Pancreas (tissue), 10 donors: ENCODE measurements at regions not wholly inside any gene's neighbourhood (a gene's known extent, or its start where the extent isn't known, plus 50 kb on each side); places are given as distances from the start of the nearest gene placed in this dataset.
A peak's percentile ranks its signal among the peaks of the same experiment; 100 is the strongest.

Experiments
- ATAC-seq, 4 donors: fragments of 200-7000 bp; cut with Tn5 transposase; one replicate each; pipeline versions ENCODE4 v1.8.0 to v1.9.1; 2020; ENCODE audit warnings: mild to moderate bottlenecking in 4 of 4, moderate library complexity in 4 of 4
- DNase-seq, 6 donors: peaks; one replicate each; pipeline ENCODE4 v3.0.0-alpha.2; 2020
- FAIRE-seq: peaks from 2 replicates; lab custom pipeline; 2012; peaks lifted over from hg19 to GRCh38; lab: Jason Lieb, UNC
- H3K27ac ChIP-seq, 4 donors: fragments of 200-600 bp; sonication (generic); 1 replicate in 3 of 4; 2 replicates in 1 of 4; pipeline versions ENCODE4 v1.5.0 to v1.8.0; 2020
- H3K27me3 ChIP-seq, 4 donors: fragments of 200-600 bp; one replicate each; pipeline ENCODE4 v1.8.0; 2021
- H3K36me3 ChIP-seq, 3 donors: fragments of 200-600 bp; sonication (generic) in 1 of 3; one replicate each; pipeline versions ENCODE4 v1.5.0 to v1.8.0; 2020 to 2021
- H3K4me1 ChIP-seq, 3 donors: fragments of 200-600 bp; one replicate each; pipeline ENCODE4 v1.8.0; 2021
- H3K4me3 ChIP-seq, 4 donors: fragments of 200-600 bp; sonication (generic) in 2 of 4; one replicate each; pipeline versions ENCODE4 v1.5.0 to v1.8.0; 2020 to 2021
- H3K9me3 ChIP-seq, 4 donors: fragments of 200-600 bp; one replicate each; pipeline ENCODE4 v1.8.0; 2021
- CTCF ChIP-seq, 4 donors: fragments of 200-600 bp; sonication (generic) in 3 of 4; IDR thresholded peaks; one replicate each; pipeline versions ENCODE4 v1.5.0 to v1.8.0; 2021; ENCODE audit warnings: antibody characterized with exemption in 4 of 4
- WGBS, 2 donors: extraction: QIAGEN DNeasy Blood & Tissue Kit; methylation state at CpG; one replicate each; pipeline ENCODE4 v1.1.7; 2013; 5-methylcytosine and 5-hydroxymethylcytosine counted together
- intact Hi-C, 3 donors: fragments of 100-400 bp; cut with DNase I; formaldehyde crosslinking; loops; one replicate each; pipeline versions ENCODE4 v1.11.1 to v1.14.2; 2022
- donor health status: healthy with polysubstance abuse.
- donor health status: DM: no; HTN: no; CAD: no; lungs with moderate emphysema.
- donor health status: DM: no; HTN: no; CAD: no.
- donor health status: control.
- donor health status: control.
- donor health status: Bipolar disorder and iron deficiency.
- donor health status: DM: yes; HTN: yes; CAD: no.
- donor health status: DM: no; HTN: no; CAD: no.
- donor health status: DM: no; HTN: no; CAD: no.
- donor health status: DM: yes; HTN: yes; CAD: no.

GRCh38 chr15:29349196-29349595, 79.6 kb upstream of the NSMCE3 start:
- H3K36me3 ChIP-seq, result no peaks in the 10 kb centered on the region
- no peaks in the 10 kb centered on the region for H3K4me1 ChIP-seq
- H3K27me3 ChIP-seq, result no peaks in the 10 kb centered on the region
- no peak for DNase-seq
- no peak for TF ChIP-seq CTCF (IDR thresholded peaks at IDR 0.05)
- intact Hi-C loops, result no loop called here
- no peak overlapping the region for H3K27ac ChIP-seq
- 88 to 93% methylated on average over 2 of the region's 2 CpGs for WGBS, 2 donors
- no peak overlapping the region for H3K4me3 ChIP-seq
- H3K9me3 ChIP-seq, result no peaks in the 10 kb centered on the region
- ATAC-seq, result no peak
- no peak for FAIRE-seq

GRCh38 chr15:29348336-29348914, 78.8 kb upstream of the NSMCE3 start:
- no peaks in the 10 kb centered on the region for H3K27me3 ChIP-seq
- no peak overlapping the region for H3K27ac ChIP-seq
- no peaks in the 10 kb centered on the region for H3K9me3 ChIP-seq
- H3K36me3 ChIP-seq, result no peaks in the 10 kb centered on the region
- intact Hi-C loops, result no loop called here
- ATAC-seq, result peak; percentile 32 to 66 (median 46)
- H3K4me3 ChIP-seq, result no peak overlapping the region
- TF ChIP-seq CTCF (IDR thresholded peaks at IDR 0.05), result no peak
- DNase-seq, result peak in 2 of 6 donors; percentile 15 to 28
- no peak for FAIRE-seq
- H3K4me1 ChIP-seq, result no peaks in the 10 kb centered on the region
- 44 to 47% methylated on average over 13 of the region's 13 CpGs for WGBS, 2 donors

GRCh38 chr15:29346998-29347397, 77.4 kb upstream of the NSMCE3 start:
- H3K4me1 ChIP-seq, result no peaks in the 10 kb centered on the region
- intact Hi-C loops, result no loop called here
- H3K36me3 ChIP-seq, result no peaks in the 10 kb centered on the region
- no peak for TF ChIP-seq CTCF (IDR thresholded peaks at IDR 0.05)
- no peaks in the 10 kb centered on the region for H3K27me3 ChIP-seq
- no peak for DNase-seq
- no peak overlapping the region for H3K4me3 ChIP-seq
- FAIRE-seq, result no peak
- no peak for ATAC-seq
- H3K9me3 ChIP-seq, result no peaks in the 10 kb centered on the region
- no peak overlapping the region for H3K27ac ChIP-seq
- 81 to 83% methylated on average over 3 of the region's 3 CpGs for WGBS, 2 donors

GRCh38 chr15:29345549-29346525, 76.2 kb upstream of the NSMCE3 start:
- Histone ChIP-seq H3K9me3 (no peaks in the 10 kb centered on the region), H3K27me3 (no peaks in the 10 kb centered on the region), H3K36me3 (no peaks in the 10 kb centered on the region), H3K4me3 (no peak overlapping the region), H3K27ac (no peak overlapping the region), H3K4me1 (no peaks in the 10 kb centered on the region)
- intact Hi-C loops, result no loop called here
- TF ChIP-seq CTCF (IDR thresholded peaks at IDR 0.05), result no peak
- FAIRE-seq, result no peak
- no peak for ATAC-seq
- DNase-seq, result no peak
- WGBS, 2 donors, result 83 to 89% methylated on average over 20 of the region's 20 CpGs

- no peak for FAIRE-seq
- no peaks in the 10 kb centered on the region for H3K9me3 ChIP-seq
- H3K4me1 ChIP-seq, result no peaks in the 10 kb centered on the region
- no peaks in the 10 kb centered on the region for H3K36me3 ChIP-seq
- no peak for TF ChIP-seq CTCF (IDR thresholded peaks at IDR 0.05)
- no peak for DNase-seq
- WGBS, 2 donors, result 90 to 94% methylated on average over 3 of the region's 3 CpGs
- no peak for ATAC-seq
- H3K27me3 ChIP-seq, result no peaks in the 10 kb centered on the region
- intact Hi-C loops, result no loop called here
- no peak overlapping the region for H3K27ac ChIP-seq
- H3K4me3 ChIP-seq, result no peak overlapping the region
Observed at GRCh38 chr15:29344474-29344873, 74.9 kb upstream of the NSMCE3 start.
